ENCODE measurements at regions not wholly inside any gene's neighbourhood (a gene's known extent, or its start where the extent isn't known, plus 50 kb on each side); places are given as distances from the start of the nearest gene placed in this dataset.

GRCh38 chr2:176554101-176555048, 285.1 kb downstream of the MTX2 start:
- no peaks in the 10 kb centered on the region for H3K4me1 Mint-ChIP-seq (ENCODE audit: low read depth, unreplicated experiment)
- Histone ChIP-seq H3K27me3 (replicated peaks; ENCODE audit: control insufficient read depth, insufficient read depth, low read length) (no peaks in the 10 kb centered on the region; the same call in 1 of the 2 replicates), H3K36me3 (ENCODE audit: control insufficient read depth, insufficient read depth, low read length) (no peaks in the 10 kb centered on the region), H3K4me3 (ENCODE audit: low read depth, low read length) (no peak overlapping the region), H3K9me3 (no peaks in the 10 kb centered on the region), H3K4me1 (0 out of 2 replicates have a peak, but pooled peaks cover 4% of the 10 kb centered on the region)
- H3K9me3 Mint-ChIP-seq (ENCODE audit: unreplicated experiment): no peaks in the 10 kb centered on the region
- H3K36me3 Mint-ChIP-seq (ENCODE audit: insufficient read depth, unreplicated experiment): no peaks in the 10 kb centered on the region
- H3K27me3 Mint-ChIP-seq (ENCODE audit: insufficient read depth, unreplicated experiment): peaks cover 9% of the 10 kb centered on the region
- DNase-seq: peak in 1 of 2 experiments; percentile 43
- H3K27ac Mint-ChIP-seq (ENCODE audit: unreplicated experiment): no peak overlapping the region
- peak; percentile 65 to 78 for TF ChIP-seq CTCF (IDR thresholded peaks at IDR 0.05; ENCODE audit: insufficient read depth in 1 of 2, low read depth in 1 of 2, low read length in 1 of 2, severe bottlenecking in 1 of 2, unreplicated experiment in 1 of 2)
- intact Hi-C loops (cut with micrococcal nuclease; ENCODE audit: unreplicated experiment): loop anchor here (1.0 kb wide), 1 partner anchor 427 kb away; no protein-coding TSS in a partner anchor
- H3K4me3 Mint-ChIP-seq (ENCODE audit: unreplicated experiment): peak overlapping the region; percentile 57
- POLR2A ChIA-PET: no interaction called here
- no TSS peak for BruUV-seq (replicated peaks)
- CTCF ChIA-PET: interaction anchor here (0.6 to 1.6 kb wide), 8 partner anchors 9 to 427 kb away, joined by 3 to 10 read pairs (median 4); no protein-coding TSS in a partner anchor

- no peaks in the 10 kb centered on the region; the same call in 1 of the 2 replicates for H3K27me3 ChIP-seq (replicated peaks; ENCODE audit: control insufficient read depth, insufficient read depth, low read length)
- H3K36me3 ChIP-seq (ENCODE audit: control insufficient read depth, insufficient read depth, low read length): no peaks in the 10 kb centered on the region
- no peak overlapping the region for H3K4me3 ChIP-seq (ENCODE audit: low read depth, low read length)
- CTCF ChIA-PET: interaction anchor here (0.7 to 1.6 kb wide), 7 partner anchors 9 to 428 kb away, joined by 3 to 10 read pairs (median 4); no protein-coding TSS in a partner anchor
- no peaks in the 10 kb centered on the region for H3K9me3 Mint-ChIP-seq (ENCODE audit: unreplicated experiment)
- no peaks in the 10 kb centered on the region for H3K36me3 Mint-ChIP-seq (ENCODE audit: insufficient read depth, unreplicated experiment)
- BruUV-seq (replicated peaks): no TSS peak
- peaks cover 13% of the 10 kb centered on the region for H3K27me3 Mint-ChIP-seq (ENCODE audit: insufficient read depth, unreplicated experiment)
- no peak for TF ChIP-seq CTCF (IDR thresholded peaks at IDR 0.05; ENCODE audit: insufficient read depth in 1 of 2, low read depth in 1 of 2, low read length in 1 of 2, severe bottlenecking in 1 of 2, unreplicated experiment in 1 of 2)
- no peak overlapping the region for H3K27ac Mint-ChIP-seq (ENCODE audit: unreplicated experiment)
- H3K4me3 Mint-ChIP-seq (ENCODE audit: unreplicated experiment): no peak overlapping the region
- no peaks in the 10 kb centered on the region for H3K9me3 ChIP-seq
- H3K4me1 ChIP-seq: 0 out of 2 replicates have a peak, but pooled peaks cover 4% of the 10 kb centered on the region
- POLR2A ChIA-PET: no interaction called here
- H3K4me1 Mint-ChIP-seq (ENCODE audit: low read depth, unreplicated experiment): no peaks in the 10 kb centered on the region
- intact Hi-C loops (cut with micrococcal nuclease; ENCODE audit: unreplicated experiment): no loop called here
- no peak for DNase-seq
Measured at GRCh38 chr2:176555112-176555511, 285.9 kb downstream of the MTX2 start.

DNA sequence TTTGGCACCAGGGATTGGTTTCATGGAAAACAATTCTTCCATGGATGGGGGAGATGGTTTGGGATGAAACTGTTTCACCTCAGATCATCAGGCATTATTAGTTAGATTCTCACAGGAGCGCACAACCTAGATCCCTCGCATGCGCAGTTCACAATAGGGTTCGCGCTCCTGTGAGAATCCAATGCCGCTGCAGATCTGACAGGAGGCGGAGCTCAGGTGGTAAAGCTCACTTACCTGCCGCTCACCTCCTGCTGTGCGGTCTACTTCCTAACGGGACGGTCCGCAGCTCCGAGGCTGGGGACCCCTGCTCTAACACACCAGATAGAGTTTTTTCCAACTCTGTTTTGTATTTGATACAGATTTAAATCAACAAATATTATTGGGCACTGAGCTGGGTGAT, 286.5 kb downstream of the MTX2 start:
- no peaks in the 10 kb centered on the region; the same call in 1 of the 2 replicates for H3K27me3 ChIP-seq (replicated peaks; ENCODE audit: control insufficient read depth, insufficient read depth, low read length)
- peak; percentile 7 to 39 for DNase-seq
- no peak for TF ChIP-seq CTCF (IDR thresholded peaks at IDR 0.05; ENCODE audit: insufficient read depth in 1 of 2, low read depth in 1 of 2, low read length in 1 of 2, severe bottlenecking in 1 of 2, unreplicated experiment in 1 of 2)
- H3K9me3 Mint-ChIP-seq (ENCODE audit: unreplicated experiment): no peaks in the 10 kb centered on the region
- no peaks in the 10 kb centered on the region for H3K4me1 Mint-ChIP-seq (ENCODE audit: low read depth, unreplicated experiment)
- ChIA-PET POLR2A (no interaction called here), CTCF (no interaction called here)
- intact Hi-C loops (cut with micrococcal nuclease; ENCODE audit: unreplicated experiment): no loop called here
- no peak overlapping the region for H3K27ac Mint-ChIP-seq (ENCODE audit: unreplicated experiment)
- no peak overlapping the region for H3K4me3 ChIP-seq (ENCODE audit: low read depth, low read length)
- H3K4me1 ChIP-seq: 0 out of 2 replicates have a peak, but pooled peaks cover 4% of the 10 kb centered on the region
- H3K27me3 Mint-ChIP-seq (ENCODE audit: insufficient read depth, unreplicated experiment): peaks cover 13% of the 10 kb centered on the region
- H3K36me3 Mint-ChIP-seq (ENCODE audit: insufficient read depth, unreplicated experiment): no peaks in the 10 kb centered on the region
- no TSS peak for BruUV-seq (replicated peaks)
- H3K36me3 ChIP-seq (ENCODE audit: control insufficient read depth, insufficient read depth, low read length): no peaks in the 10 kb centered on the region
- H3K9me3 ChIP-seq: no peaks in the 10 kb centered on the region
- H3K4me3 Mint-ChIP-seq (ENCODE audit: unreplicated experiment): no peak overlapping the region

Data from Caco-2 (cell line).